ENCODE measurements at regions not wholly inside any gene's neighbourhood (a gene's known extent, or its start where the extent isn't known, plus 50 kb on each side); places are given as distances from the start of the nearest gene placed in this dataset.

DNA sequence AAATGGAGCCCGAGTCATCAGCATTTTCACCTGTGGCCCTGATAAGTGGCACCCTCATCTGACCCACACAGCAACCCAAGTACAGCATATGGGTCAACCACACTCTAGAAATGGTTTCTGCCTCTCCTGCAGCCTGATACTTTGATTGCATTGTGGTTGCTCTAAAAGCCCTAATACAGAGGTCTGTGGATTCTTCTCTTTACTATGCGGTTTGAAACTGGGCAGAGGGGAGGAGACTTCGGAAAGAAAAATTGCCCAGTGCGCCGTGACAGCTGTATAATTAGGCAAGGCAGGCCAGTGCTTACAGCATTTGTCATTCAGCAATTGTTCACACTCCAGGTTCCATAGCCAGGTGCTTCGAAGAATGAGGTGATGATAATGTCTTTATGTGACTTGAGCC, 361.0 kb downstream of the NFIB start:
- no peak for TF ChIP-seq EZH2 (IDR thresholded peaks at IDR 0.05; ENCODE audit: low read length)
- TF ChIP-seq, protein P1, sequence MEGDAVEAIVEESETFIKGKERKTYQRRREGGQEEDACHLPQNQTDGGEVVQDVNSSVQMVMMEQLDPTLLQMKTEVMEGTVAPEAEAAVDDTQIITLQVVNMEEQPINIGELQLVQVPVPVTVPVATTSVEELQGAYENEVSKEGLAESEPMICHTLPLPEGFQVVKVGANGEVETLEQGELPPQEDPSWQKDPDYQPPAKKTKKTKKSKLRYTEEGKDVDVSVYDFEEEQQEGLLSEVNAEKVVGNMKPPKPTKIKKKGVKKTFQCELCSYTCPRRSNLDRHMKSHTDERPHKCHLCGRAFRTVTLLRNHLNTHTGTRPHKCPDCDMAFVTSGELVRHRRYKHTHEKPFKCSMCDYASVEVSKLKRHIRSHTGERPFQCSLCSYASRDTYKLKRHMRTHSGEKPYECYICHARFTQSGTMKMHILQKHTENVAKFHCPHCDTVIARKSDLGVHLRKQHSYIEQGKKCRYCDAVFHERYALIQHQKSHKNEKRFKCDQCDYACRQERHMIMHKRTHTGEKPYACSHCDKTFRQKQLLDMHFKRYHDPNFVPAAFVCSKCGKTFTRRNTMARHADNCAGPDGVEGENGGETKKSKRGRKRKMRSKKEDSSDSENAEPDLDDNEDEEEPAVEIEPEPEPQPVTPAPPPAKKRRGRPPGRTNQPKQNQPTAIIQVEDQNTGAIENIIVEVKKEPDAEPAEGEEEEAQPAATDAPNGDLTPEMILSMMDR (optimal IDR thresholded peaks at IDR 0.05 in 1 of 3, IDR thresholded peaks at IDR 0.05 in 1 of 3, conservative IDR thresholded peaks at IDR 0.05 in 1 of 3; ENCODE audit: extremely low read depth in 1 of 3, insufficient read depth in 2 of 3, low read length in 3 of 3): no peak

Data from keratinocyte (primary cell).